ENCODE measurements at regions not wholly inside any gene's neighbourhood (a gene's known extent, or its start where the extent isn't known, plus 50 kb on each side); places are given as distances from the start of the nearest gene placed in this dataset.

DNA sequence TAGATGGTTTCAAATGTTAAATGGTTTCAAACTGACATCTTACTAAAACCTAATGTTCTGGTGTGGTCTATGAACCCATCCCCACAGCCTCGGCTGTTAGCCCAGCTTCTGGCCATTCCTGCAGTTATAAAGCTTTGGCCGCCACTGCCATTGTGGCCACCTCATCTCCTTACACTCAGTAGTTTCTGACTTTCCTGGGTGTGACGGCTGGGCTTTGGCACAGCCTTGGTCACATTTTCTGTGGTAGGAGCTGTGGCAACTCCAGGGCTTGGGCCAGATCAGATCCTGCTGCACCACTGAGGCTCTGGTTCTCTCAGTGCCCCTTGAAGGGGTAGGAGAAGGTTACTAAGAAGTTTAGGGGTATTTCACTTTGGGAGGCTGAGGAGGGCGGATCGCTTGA, 84.2 kb upstream of the STXBP6 start:
- no peak for DNase-seq (ENCODE audit: low read depth)
- in situ Hi-C loops (cut with HindIII; ENCODE audit: low pct_unique_long_range_greater_than_20kb, low sequenced_read_pairs): no loop called here

DNA sequence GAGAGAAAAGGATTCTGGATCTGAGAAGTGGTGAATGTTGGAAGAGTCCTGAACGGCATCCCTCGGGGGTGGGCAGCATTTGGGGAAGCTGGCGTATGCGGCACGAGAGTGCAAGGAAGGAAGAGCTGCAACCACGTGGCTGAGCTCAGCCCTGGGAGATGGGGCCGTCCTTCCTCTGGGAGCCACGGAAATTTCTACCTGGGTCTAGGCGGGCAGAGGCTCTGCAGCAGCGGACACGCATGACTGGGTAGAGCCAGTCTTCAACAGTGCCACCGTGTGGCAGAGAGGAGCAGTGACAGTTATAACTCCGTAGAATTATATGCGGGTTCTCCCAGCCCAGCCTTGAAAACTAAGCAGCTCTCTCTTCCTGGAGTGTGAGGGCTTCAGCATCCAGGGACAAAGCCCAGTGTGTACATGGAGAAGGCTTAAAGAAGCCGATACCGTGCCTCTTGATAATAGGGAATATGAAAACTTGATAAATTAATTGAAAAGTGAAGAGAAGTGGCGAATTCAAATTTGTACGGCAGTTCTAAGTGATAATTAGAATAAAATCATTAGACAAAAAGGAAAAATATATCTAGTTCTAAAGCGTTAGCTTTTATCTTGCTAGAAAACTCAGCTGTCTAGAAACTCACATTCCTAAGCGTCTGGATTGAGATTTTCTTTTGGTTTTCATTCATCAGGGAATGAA, 82.9 kb upstream of the STXBP6 start:
- in situ Hi-C loops (cut with HindIII; ENCODE audit: low pct_unique_long_range_greater_than_20kb, low sequenced_read_pairs): no loop called here
- DNase-seq (ENCODE audit: low read depth): peak; percentile 45

DNA sequence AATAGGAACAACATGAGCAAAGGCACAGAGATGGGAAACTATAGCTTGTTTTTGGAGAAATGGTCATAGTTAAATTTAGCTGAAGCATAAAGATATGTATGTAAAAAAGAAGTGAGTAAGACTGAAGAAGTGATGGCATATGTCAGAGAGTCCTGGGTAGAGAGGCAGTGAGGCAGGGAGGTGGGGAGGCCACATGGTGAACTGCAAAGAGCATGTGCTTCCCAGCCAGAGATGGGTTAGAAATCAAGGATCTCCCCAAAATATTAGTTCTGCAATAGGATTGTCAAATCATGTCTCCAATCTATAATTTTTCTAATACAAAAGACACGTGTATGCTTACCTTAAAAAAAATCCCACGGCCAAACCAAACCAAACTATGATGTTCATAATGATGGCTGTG, 82.1 kb upstream of the STXBP6 start:
- in situ Hi-C loops (cut with HindIII; ENCODE audit: low pct_unique_long_range_greater_than_20kb, low sequenced_read_pairs): no loop called here
- no peak for DNase-seq (ENCODE audit: low read depth)

- no peak for DNase-seq (ENCODE audit: low read depth)
- in situ Hi-C loops (cut with HindIII; ENCODE audit: low pct_unique_long_range_greater_than_20kb, low sequenced_read_pairs): no loop called here
Observed at GRCh38 chr14:25122843-25123242, 72.9 kb upstream of the STXBP6 start.

DNA sequence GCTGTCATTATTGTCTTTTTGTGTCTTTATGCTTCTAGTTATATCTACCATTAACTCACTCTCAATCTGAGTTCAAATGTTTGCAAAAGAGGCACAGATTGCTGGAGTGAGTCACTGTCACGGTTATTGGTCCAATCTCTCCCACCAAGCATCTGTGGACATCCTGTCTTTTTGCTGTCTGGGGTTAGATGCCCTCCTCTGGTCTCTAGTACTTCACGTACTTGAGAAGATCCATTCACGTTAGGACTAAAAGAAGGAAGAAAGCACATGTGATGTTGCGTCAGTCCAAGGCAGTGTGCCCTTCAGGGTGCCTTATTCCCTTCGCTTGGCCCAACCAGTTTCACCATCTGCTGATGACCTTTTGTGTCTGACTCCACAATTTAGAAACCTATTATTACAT, 72.3 kb upstream of the STXBP6 start:
- in situ Hi-C loops (cut with HindIII; ENCODE audit: low pct_unique_long_range_greater_than_20kb, low sequenced_read_pairs): no loop called here
- DNase-seq (ENCODE audit: low read depth): no peak

DNA sequence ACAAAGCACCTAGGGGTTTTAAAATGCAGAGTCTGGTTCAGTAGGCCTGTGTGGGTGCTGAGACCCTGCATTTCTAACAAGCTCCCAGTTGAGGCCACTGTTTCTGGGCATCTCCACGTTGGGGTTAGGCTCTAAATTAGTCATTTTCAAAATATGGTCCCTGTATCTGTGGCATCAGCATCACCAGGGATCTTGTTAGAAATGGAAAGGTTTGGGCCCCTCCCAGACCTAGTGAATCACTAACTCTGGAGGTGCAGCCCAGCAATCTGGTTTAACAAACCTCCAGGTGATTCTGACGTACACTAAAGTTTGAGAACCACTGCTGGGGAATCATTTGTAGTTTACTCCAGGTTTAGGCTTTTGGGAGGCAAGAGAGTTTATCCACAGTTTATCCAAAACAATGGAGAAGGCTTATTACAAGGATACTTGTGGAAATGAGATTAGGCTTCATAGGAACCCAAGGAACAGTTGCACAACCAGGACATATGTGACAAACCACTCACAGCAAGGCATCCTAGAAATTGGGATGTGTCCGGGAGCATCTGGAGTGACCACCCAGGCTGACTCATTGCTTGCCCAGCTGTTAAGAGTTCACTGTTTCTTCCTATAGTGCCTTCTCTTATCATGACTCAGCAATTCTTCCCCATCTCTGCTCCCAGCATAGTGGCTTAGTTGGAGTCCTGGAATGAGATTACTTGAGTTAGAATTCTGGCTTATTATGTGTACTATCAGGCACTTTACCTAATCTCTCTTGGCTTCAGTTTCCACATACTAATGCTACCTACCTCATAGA, 71.6 kb upstream of the STXBP6 start:
- peak; percentile 37 for DNase-seq (ENCODE audit: low read depth)
- in situ Hi-C loops (cut with HindIII; ENCODE audit: low pct_unique_long_range_greater_than_20kb, low sequenced_read_pairs): no loop called here

GRCh38 chr14:25120261-25120660, 70.3 kb upstream of the STXBP6 start:
- in situ Hi-C loops (cut with HindIII; ENCODE audit: low pct_unique_long_range_greater_than_20kb, low sequenced_read_pairs): no loop called here

GRCh38 chr14:25118671-25119070, 68.7 kb upstream of the STXBP6 start:
- in situ Hi-C loops (cut with HindIII; ENCODE audit: low pct_unique_long_range_greater_than_20kb, low sequenced_read_pairs): no loop called here

More at GRCh38 chr14:25120261-25120660, 70.3 kb upstream of the STXBP6 start:
- no peak for DNase-seq (ENCODE audit: low read depth)

DNA sequence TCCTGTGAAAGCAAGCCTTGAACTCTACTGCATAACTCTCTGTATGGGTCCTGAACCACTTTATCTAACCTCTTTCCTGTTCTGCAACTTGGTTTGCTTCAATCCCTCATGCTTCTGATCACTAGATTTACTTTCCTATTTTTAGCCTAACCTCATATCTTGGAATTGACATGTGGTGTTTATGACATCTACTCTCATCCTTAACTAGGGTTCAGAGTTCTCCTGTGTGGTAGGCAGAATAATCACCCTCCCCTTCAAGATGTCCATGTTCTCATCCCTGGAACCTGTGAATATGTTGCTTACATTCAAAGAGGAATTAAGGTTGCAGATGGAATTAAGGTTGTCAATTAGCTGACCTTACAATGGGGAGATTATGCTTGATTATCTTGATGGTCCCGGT, 67.4 kb upstream of the STXBP6 start:
- no peak for DNase-seq (ENCODE audit: low read depth)

More at GRCh38 chr14:25118671-25119070, 68.7 kb upstream of the STXBP6 start:
- no peak for DNase-seq (ENCODE audit: low read depth)

GRCh38 chr14:25116607-25117006, 66.7 kb upstream of the STXBP6 start:
- DNase-seq (ENCODE audit: low read depth): no peak

More for the DNA sequence above, 67.4 kb upstream of the STXBP6 start:
- in situ Hi-C loops (cut with HindIII; ENCODE audit: low pct_unique_long_range_greater_than_20kb, low sequenced_read_pairs): no loop called here

GRCh38 chr14:25113394-25113793, 63.4 kb upstream of the STXBP6 start:
- DNase-seq (ENCODE audit: low read depth): no peak
- in situ Hi-C loops (cut with HindIII; ENCODE audit: low pct_unique_long_range_greater_than_20kb, low sequenced_read_pairs): no loop called here

More at GRCh38 chr14:25116607-25117006, 66.7 kb upstream of the STXBP6 start:
- in situ Hi-C loops (cut with HindIII; ENCODE audit: low pct_unique_long_range_greater_than_20kb, low sequenced_read_pairs): no loop called here

DNA sequence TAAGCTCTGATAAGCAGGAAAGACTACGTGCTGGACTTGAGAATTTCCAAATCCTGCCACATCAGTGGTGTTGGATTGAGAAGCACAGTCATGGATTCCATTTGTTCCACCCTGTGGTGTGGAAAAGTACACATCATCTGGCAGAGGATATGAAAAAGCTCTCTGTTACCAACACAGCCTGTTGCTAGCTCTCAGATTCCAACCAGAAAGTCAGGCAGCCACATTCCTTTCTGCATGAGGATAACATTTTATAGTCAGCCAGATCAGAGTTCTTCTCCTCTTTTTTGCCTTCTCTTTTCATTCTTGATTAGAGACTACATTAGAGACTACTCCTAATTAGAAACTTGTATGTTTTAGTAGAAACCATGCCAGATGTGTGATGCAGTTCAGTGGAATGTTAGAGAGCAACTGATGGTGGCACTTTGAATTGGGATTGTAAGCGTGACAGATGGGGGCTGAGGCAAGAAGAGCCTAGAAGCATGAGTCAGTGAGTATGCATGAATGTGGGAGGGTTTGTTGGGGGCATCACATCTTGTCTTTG, 61.2 kb upstream of the STXBP6 start:
- in situ Hi-C loops (cut with HindIII; ENCODE audit: low pct_unique_long_range_greater_than_20kb, low sequenced_read_pairs): no loop called here
- DNase-seq (ENCODE audit: low read depth): peak; percentile 72

- DNase-seq (ENCODE audit: low read depth): no peak
- in situ Hi-C loops (cut with HindIII; ENCODE audit: low pct_unique_long_range_greater_than_20kb, low sequenced_read_pairs): no loop called here
Observed at GRCh38 chr14:25110106-25110505, 60.2 kb upstream of the STXBP6 start.

GRCh38 chr14:25108959-25109358, 59.0 kb upstream of the STXBP6 start:
- in situ Hi-C loops (cut with HindIII; ENCODE audit: low pct_unique_long_range_greater_than_20kb, low sequenced_read_pairs): no loop called here
- DNase-seq (ENCODE audit: low read depth): peak; percentile 6

DNA sequence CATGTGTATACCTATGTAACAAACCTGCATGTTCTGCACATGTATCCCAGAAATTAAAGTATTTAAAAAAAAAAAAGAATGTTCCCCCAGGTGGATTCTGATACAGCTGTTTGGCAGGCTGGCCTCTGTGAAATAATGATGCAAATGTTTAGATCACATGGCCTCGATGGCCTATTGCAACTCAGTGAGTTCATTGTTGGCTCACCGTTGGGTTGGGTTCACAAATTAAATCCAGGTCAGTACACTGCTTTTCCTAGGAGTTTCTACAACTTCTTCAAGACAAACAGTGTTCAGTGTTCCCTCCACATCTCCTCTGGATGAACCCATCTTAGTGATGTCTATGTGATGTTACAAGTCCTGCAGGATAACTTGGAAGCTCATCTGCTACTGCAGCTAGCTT, 58.3 kb upstream of the STXBP6 start:
- in situ Hi-C loops (cut with HindIII; ENCODE audit: low pct_unique_long_range_greater_than_20kb, low sequenced_read_pairs): no loop called here

GRCh38 chr14:25103820-25104219, 53.9 kb upstream of the STXBP6 start:
- in situ Hi-C loops (cut with HindIII; ENCODE audit: low pct_unique_long_range_greater_than_20kb, low sequenced_read_pairs): no loop called here
- no peak for DNase-seq (ENCODE audit: low read depth)

More for the DNA sequence above, 58.3 kb upstream of the STXBP6 start:
- DNase-seq (ENCODE audit: low read depth): no peak

- in situ Hi-C loops (cut with HindIII; ENCODE audit: low pct_unique_long_range_greater_than_20kb, low sequenced_read_pairs): no loop called here
- no peak for DNase-seq (ENCODE audit: low read depth)
Observed at GRCh38 chr14:25103271-25103670, 53.3 kb upstream of the STXBP6 start.

GRCh38 chr14:25102788-25103187, 52.8 kb upstream of the STXBP6 start:
- no peak for DNase-seq (ENCODE audit: low read depth)
- in situ Hi-C loops (cut with HindIII; ENCODE audit: low pct_unique_long_range_greater_than_20kb, low sequenced_read_pairs): no loop called here

GRCh38 chr14:25101276-25101675, 51.3 kb upstream of the STXBP6 start:
- in situ Hi-C loops (cut with HindIII; ENCODE audit: low pct_unique_long_range_greater_than_20kb, low sequenced_read_pairs): no loop called here
- DNase-seq (ENCODE audit: low read depth): no peak
